ENCODE measurements at regions not wholly inside any gene's neighbourhood (a gene's known extent, or its start where the extent isn't known, plus 50 kb on each side); places are given as distances from the start of the nearest gene placed in this dataset.
"Not testable (repeated sequence)": the region's sequence is repeated elsewhere in the genome, so short reads cannot be mapped to it uniquely, and the experiment has no call there.

DNA sequence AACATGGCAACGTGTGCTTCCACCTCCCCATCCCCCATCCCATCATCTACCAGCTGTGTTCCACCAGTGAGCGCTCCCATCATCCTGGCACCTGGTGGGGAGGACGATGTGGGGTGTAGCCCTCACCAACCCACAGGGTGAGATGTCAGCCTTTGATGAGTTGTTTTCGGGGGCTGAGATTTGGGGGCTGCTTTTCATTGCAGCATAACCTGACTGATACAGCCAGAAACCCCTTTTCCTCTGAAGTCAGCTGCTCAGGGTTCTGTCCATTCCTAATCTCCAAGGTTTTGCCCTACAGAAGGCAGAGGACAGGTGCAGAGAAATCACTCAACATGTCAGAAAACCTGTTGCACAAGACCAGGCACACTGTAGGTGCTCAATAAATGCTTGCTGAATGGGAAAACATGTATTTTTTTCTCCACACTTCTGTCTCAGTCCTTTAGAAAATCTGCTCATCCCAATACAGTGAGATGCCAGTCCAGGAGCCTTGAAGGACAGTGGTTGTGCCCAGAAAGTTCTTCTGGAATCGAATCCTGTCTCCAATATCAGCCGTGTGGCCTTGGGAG lies 239.8 kb downstream of the RBM19 start:
- no peak for DNase-seq

GRCh38 chr12:113725557-113725876 lies 240.6 kb downstream of the RBM19 start:
- no peak for DNase-seq

- no peak for DNase-seq
Measured at GRCh38 chr12:113724794-113725556, 241.2 kb downstream of the RBM19 start.

GRCh38 chr12:113723631-113724030 lies 242.5 kb downstream of the RBM19 start:
- no peak for DNase-seq

DNA sequence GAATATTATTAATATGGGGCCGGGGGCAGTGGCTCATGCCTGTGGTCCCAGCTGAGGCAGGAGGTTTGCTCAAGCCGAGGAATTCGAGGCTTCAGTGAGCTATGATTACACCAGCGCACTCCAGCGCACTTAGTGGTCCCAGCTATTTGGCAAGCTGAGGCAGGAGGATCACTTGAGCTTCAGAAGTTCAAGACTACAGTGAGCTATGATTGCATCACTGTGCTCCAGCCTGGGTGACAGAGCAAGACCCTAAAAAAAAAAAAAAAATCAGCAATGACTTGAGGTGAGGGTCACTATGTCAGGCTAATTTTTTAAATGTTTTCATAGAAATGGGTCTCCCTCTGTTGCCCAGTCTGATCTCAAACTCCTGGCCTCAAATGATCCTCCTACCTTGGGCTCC lies 243.4 kb downstream of the RBM19 start:
- no peak for DNase-seq

DNA sequence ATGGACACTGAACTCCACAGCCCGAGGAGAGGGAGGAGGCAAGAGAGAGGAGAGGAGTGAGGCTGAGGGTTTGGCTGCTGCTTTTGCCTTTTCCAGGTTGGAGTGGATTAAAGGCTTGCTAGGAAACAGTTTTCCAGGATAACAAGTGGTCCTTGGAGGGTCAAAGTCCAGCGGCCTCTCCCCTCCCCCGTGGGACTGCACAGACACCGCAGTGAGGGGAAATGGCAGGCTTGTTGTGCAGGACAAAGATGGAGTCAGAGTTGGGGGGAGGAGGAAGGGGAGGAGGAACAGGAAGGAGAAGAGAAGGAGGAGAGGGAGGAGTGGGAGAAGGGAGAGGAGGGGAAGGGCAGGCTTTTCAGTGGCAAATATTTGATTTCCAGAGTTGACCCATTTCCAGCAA lies 245.5 kb downstream of the RBM19 start:
- DNase-seq, result no peak

- no peak for DNase-seq
Measured at GRCh38 chr12:113719911-113720591, 246.1 kb downstream of the RBM19 start.

DNA sequence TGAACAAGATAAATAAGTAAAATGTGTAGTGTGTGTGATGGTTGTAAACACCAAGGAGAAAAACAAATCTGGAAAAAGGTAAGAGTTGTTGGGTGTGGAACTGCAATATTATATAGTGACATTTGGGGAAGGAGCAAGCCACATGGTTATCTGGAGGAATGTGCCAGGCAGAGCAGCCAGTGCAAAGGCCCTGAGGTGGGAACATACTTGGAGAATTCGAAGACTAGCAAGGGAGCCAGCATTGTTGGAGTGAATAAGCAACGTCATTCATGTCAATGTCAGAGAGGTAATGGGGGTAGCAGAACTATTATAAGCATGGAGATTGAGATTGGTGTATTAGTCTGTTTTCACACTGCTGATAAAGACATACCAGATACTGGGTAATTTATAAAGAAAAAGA lies 241.5 kb upstream of the LHX5 start:
- no peak for DNase-seq

DNA sequence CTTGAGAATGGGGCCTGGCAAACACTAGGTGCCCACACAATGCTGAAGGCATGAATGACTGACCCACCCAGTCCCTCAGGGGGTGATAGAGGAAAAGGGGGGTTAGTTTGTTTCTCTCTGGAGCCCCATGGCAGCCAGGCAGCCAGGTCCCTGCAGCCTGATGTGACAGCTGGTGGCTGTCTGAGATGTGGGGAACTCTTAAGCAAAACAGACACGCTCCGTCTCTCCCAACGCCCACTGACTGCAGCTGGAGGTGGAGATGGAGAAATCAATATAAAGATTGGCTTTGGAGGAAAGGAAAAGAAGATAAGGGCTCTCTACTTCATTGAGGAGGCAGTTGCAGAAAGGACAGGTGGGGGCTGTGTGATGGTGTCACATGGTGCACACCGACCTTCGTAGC lies 240.8 kb upstream of the LHX5 start:
- no peak for DNase-seq

- no peak for DNase-seq
Measured at GRCh38 chr12:113710216-113710615, 238.5 kb upstream of the LHX5 start.

DNA sequence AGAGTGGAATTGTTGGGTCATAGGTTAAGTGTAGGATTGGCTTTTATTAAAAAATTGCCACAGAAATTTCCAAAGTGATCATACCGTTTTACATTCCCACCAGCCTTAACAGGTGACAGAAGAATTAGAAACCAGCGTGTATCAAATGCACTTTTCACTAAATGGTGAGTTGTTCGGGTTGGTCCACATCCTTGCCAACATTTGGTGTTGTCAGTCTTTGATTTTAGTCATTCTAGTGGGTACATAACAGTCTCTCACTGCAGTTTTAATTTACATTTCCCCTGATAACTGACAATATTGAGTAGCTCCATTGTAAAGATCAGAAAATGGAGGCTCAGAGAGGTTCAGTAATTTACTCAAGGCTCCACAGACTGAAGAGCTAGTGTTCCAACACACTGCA lies 237.8 kb upstream of the LHX5 start:
- DNase-seq, result no peak

DNA sequence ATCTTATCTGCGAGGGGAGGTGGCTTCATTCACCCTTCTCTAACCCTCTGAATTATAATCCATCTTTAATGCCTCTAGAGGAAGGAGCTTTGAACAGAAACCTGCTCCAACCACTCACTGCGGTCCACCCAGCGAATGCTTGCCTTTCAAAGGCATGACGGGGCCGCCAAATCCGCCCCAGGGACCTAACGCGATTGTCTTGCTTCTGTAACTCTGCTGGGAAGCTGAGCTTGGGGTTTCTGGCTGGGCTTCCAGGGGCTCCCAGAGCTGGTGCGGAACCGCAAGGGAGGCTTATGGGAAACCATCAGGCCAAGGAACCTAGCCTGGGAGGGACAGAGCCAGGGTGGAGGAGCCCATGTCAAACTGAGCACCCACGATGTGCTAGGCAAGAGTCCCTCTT lies 231.2 kb upstream of the LHX5 start:
- DNase-seq, result no peak

DNA sequence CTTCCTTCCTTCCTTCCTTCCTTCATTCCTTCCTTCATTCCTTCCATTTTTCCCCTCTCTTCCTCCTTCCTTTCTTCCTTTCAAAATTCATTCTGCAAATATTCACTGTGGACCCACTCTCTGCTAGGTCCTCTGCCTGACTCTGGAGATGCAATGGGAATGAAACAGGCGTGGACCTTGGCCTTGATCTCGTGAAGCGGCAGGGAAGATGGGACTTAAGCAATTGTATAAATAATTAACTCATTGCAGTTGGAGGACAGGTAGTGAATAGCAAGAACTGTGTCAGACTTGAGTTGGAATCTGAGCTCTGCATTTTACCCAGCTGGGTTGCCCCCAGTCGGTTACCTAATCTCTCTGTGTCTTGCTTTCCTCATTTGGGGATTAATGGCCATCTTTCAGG lies 230.6 kb upstream of the LHX5 start:
- no peak for DNase-seq

DNA sequence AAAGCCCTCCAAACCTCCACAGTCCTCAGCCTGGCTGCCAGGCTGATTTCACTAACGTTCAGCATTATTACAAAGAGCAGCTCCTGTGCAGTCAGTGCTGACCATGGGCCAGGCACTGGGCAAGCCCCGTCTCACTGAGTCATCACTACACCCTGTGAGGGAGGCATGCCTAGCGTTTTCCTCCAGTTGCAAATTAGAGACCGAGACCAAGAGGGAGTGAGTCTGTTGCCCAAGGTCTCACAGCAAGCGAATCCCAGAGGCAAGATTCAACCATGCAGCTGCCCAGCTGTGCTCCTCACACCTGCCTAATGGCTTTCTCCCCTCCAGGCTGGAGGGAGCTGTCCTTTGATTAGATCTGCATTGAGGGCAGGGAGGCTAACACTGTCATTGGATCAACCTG lies 229.3 kb upstream of the LHX5 start:
- no peak for DNase-seq

- DNase-seq, result not testable (repeated sequence)
Measured at GRCh38 chr12:113699984-113700383, 228.3 kb upstream of the LHX5 start.

- no peak for DNase-seq
Measured at GRCh38 chr12:113698510-113698858, 226.8 kb upstream of the LHX5 start.

- DNase-seq, result no peak
Measured at GRCh38 chr12:113697651-113698509, 226.2 kb upstream of the LHX5 start.

DNA sequence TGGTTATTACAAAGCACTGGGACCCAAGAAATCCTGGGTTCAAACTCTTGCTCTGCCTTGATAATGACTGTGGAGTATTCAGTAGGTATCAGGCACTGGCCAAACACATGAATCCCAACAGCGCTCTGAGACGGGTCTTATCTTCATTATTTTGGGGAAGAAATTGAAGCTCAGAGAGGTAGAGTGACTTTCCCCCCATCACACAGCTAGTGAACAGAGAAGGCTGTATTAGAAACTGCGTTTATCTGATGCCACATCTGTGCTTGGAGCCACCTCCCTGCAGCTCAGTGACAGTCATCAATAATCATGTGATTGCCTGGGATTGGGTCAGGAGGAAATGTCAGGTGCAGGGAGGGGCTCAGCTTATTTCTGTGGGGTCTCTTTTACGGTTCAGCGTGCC lies 225.4 kb upstream of the LHX5 start:
- no peak for DNase-seq

- no peak for DNase-seq
Measured at GRCh38 chr12:113693693-113694092, 222.0 kb upstream of the LHX5 start.

GRCh38 chr12:113689047-113689610 lies 217.5 kb upstream of the LHX5 start:
- DNase-seq, result no peak

- no peak for DNase-seq
Measured at GRCh38 chr12:113688313-113688712, 216.6 kb upstream of the LHX5 start.

GRCh38 chr12:113684908-113685782 lies 213.5 kb upstream of the LHX5 start:
- DNase-seq, result no peak

All from T-helper 1 cell (primary cell).